GM23338 (cell line): ENCODE measurements at regions not wholly inside any gene's neighbourhood (a gene's known extent, or its start where the extent isn't known, plus 50 kb on each side); places are given as distances from the start of the nearest gene placed in this dataset.

ENCODE experiments used
- ATAC-seq: fragments of 200-7000 bp; cut with Tn5 transposase; 3 replicates; pipeline ENCODE4 v1.9.1; 2020
- DNase-seq: peaks from one replicate; pipeline ENCODE4 v3.0.0-alpha.2; 2015; ENCODE audit warnings: low spot score
- H2AFZ ChIP-seq: fragments of 200-600 bp; sonication (generic); 2 replicates; pipeline ENCODE4 v1.8.0; 2016; ENCODE audit warnings: antibody characterized with exemption, mild to moderate bottlenecking, moderate library complexity
- H3F3A ChIP-seq: fragments of 200-600 bp; sonication (generic); replicated peaks from 2 replicates; pipeline ENCODE4 v1.8.0; 2017; ENCODE audit warnings: antibody characterized with exemption, mixed run types, low read depth
- H3K27ac ChIP-seq: fragments of 200-600 bp; sonication (generic); 2 replicates; pipeline ENCODE4 v1.6.1; 2016; ENCODE audit warnings: low read depth
- H3K27me3 ChIP-seq: fragments of 200-600 bp; sonication (generic); 2 replicates; pipeline ENCODE4 v1.8.0; 2016; ENCODE audit warnings: mild to moderate bottlenecking, mixed run types, moderate library complexity; ENCODE audit not compliant: insufficient read depth
- H3K36me3 ChIP-seq: fragments of 200-600 bp; sonication (generic); 2 replicates; pipeline ENCODE4 v1.8.0; 2016; ENCODE audit warnings: mild to moderate bottlenecking; ENCODE audit not compliant: insufficient read depth
- H3K4me1 ChIP-seq: fragments of 200-600 bp; sonication (generic); 2 replicates; pipeline ENCODE4 v1.8.0; 2016; ENCODE audit warnings: mild to moderate bottlenecking, moderate library complexity; ENCODE audit not compliant: insufficient read depth
- H3K4me2 ChIP-seq: fragments of 200-600 bp; sonication (generic); 2 replicates; pipeline ENCODE4 v1.7.1; 2017; ENCODE audit warnings: mixed run types
- H3K4me3 ChIP-seq: fragments of 200-600 bp; sonication (generic); 2 replicates; pipeline ENCODE4 v1.6.1; 2016; ENCODE audit warnings: mixed run types
- H3K79me2 ChIP-seq: fragments of 200-600 bp; sonication (generic); replicated peaks from 2 replicates; pipeline ENCODE4 v1.8.0; 2017; ENCODE audit warnings: mild to moderate bottlenecking; ENCODE audit not compliant: insufficient read depth
- H3K9me2 ChIP-seq: fragments of 200-600 bp; sonication (generic); 2 replicates; pipeline ENCODE4 v1.8.0; 2017; ENCODE audit not compliant: insufficient read depth
- H4K20me1 ChIP-seq: fragments of 200-600 bp; sonication (generic); replicated peaks from 2 replicates; pipeline ENCODE4 v1.8.0; 2017; ENCODE audit warnings: mild to moderate bottlenecking; ENCODE audit not compliant: insufficient read depth
- H3K27ac Mint-ChIP-seq: 2 replicates; pipeline ENCODE4 v1.8.0; 2020; ENCODE audit warnings: inconsistent platforms, mild to moderate bottlenecking, moderate library complexity, mixed read lengths
- H3K27me3 Mint-ChIP-seq: 3 replicates; pipeline ENCODE4 v1.8.0; 2022; ENCODE audit warnings: low read depth, mild to moderate bottlenecking, moderate library complexity, mixed read lengths, inconsistent platforms; ENCODE audit not compliant: insufficient read depth, poor library complexity
- H3K36me3 Mint-ChIP-seq: 3 replicates; pipeline ENCODE4 v1.8.0; 2021; ENCODE audit warnings: low read depth, mild to moderate bottlenecking, inconsistent platforms, moderate library complexity, mixed read lengths
- H3K4me1 Mint-ChIP-seq: 3 replicates; pipeline ENCODE4 v1.8.0; 2020; ENCODE audit warnings: mild to moderate bottlenecking, inconsistent platforms, mixed read lengths
- H3K4me3 Mint-ChIP-seq: 3 replicates; pipeline ENCODE4 v1.8.0; 2021; ENCODE audit warnings: moderate library complexity, mild to moderate bottlenecking, inconsistent platforms, mixed read lengths
- H3K9me3 Mint-ChIP-seq: 3 replicates; pipeline ENCODE4 v1.8.0; 2020; ENCODE audit warnings: moderate library complexity, mild to moderate bottlenecking, inconsistent platforms, mixed read lengths
- CREB1 ChIP-seq: fragments of 250-450 bp; sonication (Bioruptor Pico); IDR thresholded peaks from 2 replicates; pipeline ENCODE4 v1.5.0; 2020; ENCODE audit warnings: low read depth, mild to moderate bottlenecking, moderate library complexity
- CTCF ChIP-seq, 2 experiments: fragments of 200-600 bp in 1 of 2; sonication (generic) in 1 of 2; conservative IDR thresholded peaks; 2 replicates each; pipeline versions ENCODE4 v1.5.1 to v1.6.1; 2016 to 2017; ENCODE audit warnings: antibody characterized with exemption in 2 of 2, low read depth in 2 of 2, mild to moderate bottlenecking in 2 of 2, moderate library complexity in 1 of 2
- ETS1 ChIP-seq: IDR thresholded peaks from 2 replicates; pipeline ENCODE4 v1.6.1; 2016; ENCODE audit warnings: antibody characterized with exemption
- EZH2 ChIP-seq: fragments of 200-600 bp; sonication (generic); IDR thresholded peaks from one replicate; pipeline ENCODE4 v1.8.0; 2017; ENCODE audit warnings: antibody characterized with exemption, mild to moderate bottlenecking, low read depth; ENCODE audit not compliant: unreplicated experiment
- EZH2phosphoT487 ChIP-seq: fragments of 200-600 bp; sonication (generic); IDR thresholded peaks from one replicate; pipeline ENCODE4 v1.8.1; 2018; ENCODE audit warnings: antibody characterized with exemption; ENCODE audit not compliant: unreplicated experiment
- JUNB ChIP-seq: IDR thresholded peaks from one replicate; pipeline ENCODE4 v1.6.1; 2016; ENCODE audit warnings: antibody characterized with exemption; ENCODE audit not compliant: unreplicated experiment
- NANOG ChIP-seq: IDR thresholded peaks from 2 replicates; pipeline ENCODE4 v1.6.1; 2016; ENCODE audit warnings: antibody characterized with exemption, borderline replicate concordance
- POLR2AphosphoS5 ChIP-seq: IDR thresholded peaks from 2 replicates; pipeline ENCODE4 v1.6.1; 2016; ENCODE audit warnings: antibody characterized with exemption, low read depth
- REST ChIP-seq: IDR thresholded peaks from one replicate; pipeline ENCODE4 v1.6.1; 2018; ENCODE audit warnings: antibody characterized with exemption; ENCODE audit not compliant: unreplicated experiment
- STAT1 ChIP-seq: IDR thresholded peaks from one replicate; pipeline ENCODE4 v1.6.1; 2016; ENCODE audit warnings: antibody characterized with exemption; ENCODE audit not compliant: unreplicated experiment
- ZNF114 ChIP-seq: fragments of 250-450 bp; sonication (Bioruptor Pico); IDR thresholded peaks from 2 replicates; pipeline ENCODE4 v1.5.0; 2020; ENCODE audit warnings: mild to moderate bottlenecking, moderate library complexity
- ZNF331 ChIP-seq: fragments of 250-450 bp; sonication (Bioruptor Pico); IDR thresholded peaks from 2 replicates; pipeline ENCODE4 v1.5.0; 2020; ENCODE audit warnings: low read depth, mild to moderate bottlenecking, moderate library complexity
- ZNF462 ChIP-seq: fragments of 250-450 bp; sonication (Bioruptor Pico); IDR thresholded peaks from 2 replicates; pipeline ENCODE4 v1.5.0; 2020; ENCODE audit warnings: mild to moderate bottlenecking, moderate library complexity

GRCh38 chr2:6692056-6692455 is 173.7 kb downstream of the CMPK2 start:
- H3K4me2 ChIP-seq: no peak overlapping the region
- ATAC-seq (no peak), DNase-seq (no peak)
- H3K4me3 Mint-ChIP-seq: no peak overlapping the region
- no peak overlapping the region for H3K27ac Mint-ChIP-seq
- peaks cover 5% of the 10 kb centered on the region; the same call in 1 of the 2 replicates for H3K4me1 ChIP-seq
- H3K36me3 ChIP-seq: no peaks in the 10 kb centered on the region
- peaks cover 53% of the 10 kb centered on the region for H3K9me3 Mint-ChIP-seq
- H4K20me1 ChIP-seq: no peaks in the 10 kb centered on the region
- peaks cover 4% of the 10 kb centered on the region; the same call in 1 of the 3 replicates for H3K36me3 Mint-ChIP-seq
- TF ChIP-seq POLR2AphosphoS5 (no peak), REST (no peak), EZH2 (no peak), NANOG (no peak), CTCF (conservative IDR thresholded peaks at IDR 0.05; ENCODE audit: low read depth in 2 of 2) (no peak), ZNF462 (CRISPR knock-in tag) (no peak), STAT1 (no peak), JUNB (no peak), EZH2phosphoT487 (no peak), CREB1 (CRISPR knock-in tag) (no peak), ETS1 (no peak), ZNF114 (CRISPR knock-in tag) (no peak), ZNF331 (no peak)
- no peaks in the 10 kb centered on the region for H3K79me2 ChIP-seq
- no peak overlapping the region for H2AFZ ChIP-seq
- H3K27me3 ChIP-seq: no peaks in the 10 kb centered on the region
- no peaks in the 10 kb centered on the region for H3K27me3 Mint-ChIP-seq
- H3K9me2 ChIP-seq: no peaks in the 10 kb centered on the region
- H3F3A ChIP-seq: no peaks in the 10 kb centered on the region
- no peaks in the 10 kb centered on the region for H3K4me1 Mint-ChIP-seq
- H3K4me3 ChIP-seq: no peak overlapping the region
- no peak overlapping the region for H3K27ac ChIP-seq
